Stimulated activated CD8-positive, alpha-beta memory T cell treated with anti-CD3 and anti-CD28 coated beads, Interleukin-7, amount 100 ng/mL, for 48 hours (primary cell): ENCODE measurements at regions not wholly inside any gene's neighbourhood (a gene's known extent, or its start where the extent isn't known, plus 50 kb on each side); places are given as distances from the start of the nearest gene placed in this dataset.
"Not testable (repeated sequence)": the region's sequence is repeated elsewhere in the genome, so short reads cannot be mapped to it uniquely, and the experiment has no call there.

ENCODE experiments used
- DNase-seq, 2 donors: peaks; one replicate each; pipeline ENCODE4 v3.0.0-alpha.2; 2020; ENCODE audit warnings: low read depth in 1 of 2; ENCODE audit errors: extremely low read depth in 1 of 2

GRCh38 chr2:187679454-187679853, 125.2 kb upstream of the TFPI start:
- DNase-seq, result no peak

GRCh38 chr2:187684174-187684573, 129.9 kb upstream of the TFPI start:
- DNase-seq, result no peak

- DNase-seq, result no peak
Measured at GRCh38 chr2:187686416-187687024, 132.3 kb upstream of the TFPI start.

GRCh38 chr2:187687585-187687984, 133.3 kb upstream of the TFPI start:
- DNase-seq, result no peak

DNA sequence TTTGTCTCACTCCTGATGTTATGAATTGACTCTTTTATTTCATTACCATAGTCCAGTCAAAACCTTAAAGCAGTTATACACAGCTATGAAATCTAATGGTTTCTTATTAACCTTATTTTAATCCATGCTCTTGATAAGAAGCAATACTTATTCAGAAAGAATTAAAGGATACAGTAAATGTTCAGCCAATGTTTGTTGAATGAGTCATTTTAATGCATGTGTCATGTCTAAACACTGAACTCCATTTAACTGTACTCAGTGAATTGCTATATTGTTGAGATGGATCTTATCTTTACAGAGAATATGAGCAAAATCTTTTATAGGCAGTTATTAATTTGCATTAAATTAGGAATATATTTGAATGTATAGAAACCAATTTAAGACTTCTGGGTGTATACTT, 135.1 kb upstream of the TFPI start:
- no peak for DNase-seq

GRCh38 chr2:187693923-187694322, 139.7 kb upstream of the TFPI start:
- DNase-seq, result no peak

DNA sequence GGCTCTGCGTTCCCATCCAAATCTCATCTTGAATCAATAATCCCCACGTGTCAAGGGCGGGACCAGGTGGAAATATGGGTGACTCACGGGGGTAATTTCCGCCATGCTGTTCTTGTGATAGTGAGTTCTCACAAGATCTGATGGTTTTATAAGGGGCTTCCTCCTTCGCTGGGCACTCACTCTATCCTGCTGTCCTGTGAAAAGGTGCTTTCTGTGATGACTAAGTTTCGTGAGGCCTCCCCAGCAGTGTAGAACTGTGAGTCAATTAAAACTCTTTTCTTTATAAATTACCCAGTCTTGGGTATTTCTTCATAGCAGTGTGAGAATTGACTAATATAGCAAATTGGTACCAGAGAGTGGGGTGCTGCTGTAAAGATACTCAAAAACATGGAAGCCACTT, 142.4 kb upstream of the TFPI start:
- DNase-seq, result not testable (repeated sequence)

DNA sequence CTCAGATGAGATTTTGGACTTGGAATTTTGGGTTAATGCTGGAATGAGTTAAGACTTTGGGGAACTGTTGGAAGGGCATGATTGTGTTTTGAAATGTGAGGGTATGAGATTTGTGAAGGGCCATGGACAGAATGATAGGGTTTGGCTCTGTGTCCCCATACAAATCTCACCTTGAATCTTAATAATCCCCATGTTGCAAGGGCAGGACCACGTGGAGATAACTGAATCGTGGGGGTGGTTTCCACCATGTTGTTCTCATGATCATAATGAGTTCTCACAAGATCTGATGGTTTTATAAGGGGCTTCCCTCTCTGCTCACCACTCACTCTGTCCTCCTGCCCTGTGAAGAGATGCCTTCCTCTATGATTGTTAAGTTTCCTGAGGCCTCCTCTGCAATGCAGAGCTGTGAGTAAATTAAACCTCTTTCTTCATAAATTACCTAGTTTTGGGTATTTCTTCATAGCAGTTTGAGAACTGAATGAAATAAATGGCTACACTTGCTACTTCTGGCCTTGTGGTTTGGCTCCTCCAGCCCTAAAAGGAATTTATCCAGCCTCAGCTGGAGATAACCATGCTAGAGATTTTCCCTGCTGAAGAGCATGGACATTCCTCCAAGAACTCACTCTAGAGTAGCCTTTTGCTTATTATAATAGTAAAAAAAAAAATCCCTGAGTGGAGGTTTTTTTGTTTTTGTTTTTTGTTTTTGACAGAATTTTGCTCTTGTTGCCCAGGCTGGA, 144.3 kb upstream of the TFPI start:
- no peak for DNase-seq

GRCh38 chr2:187702157-187702556, 147.9 kb upstream of the TFPI start:
- DNase-seq, result no peak

DNA sequence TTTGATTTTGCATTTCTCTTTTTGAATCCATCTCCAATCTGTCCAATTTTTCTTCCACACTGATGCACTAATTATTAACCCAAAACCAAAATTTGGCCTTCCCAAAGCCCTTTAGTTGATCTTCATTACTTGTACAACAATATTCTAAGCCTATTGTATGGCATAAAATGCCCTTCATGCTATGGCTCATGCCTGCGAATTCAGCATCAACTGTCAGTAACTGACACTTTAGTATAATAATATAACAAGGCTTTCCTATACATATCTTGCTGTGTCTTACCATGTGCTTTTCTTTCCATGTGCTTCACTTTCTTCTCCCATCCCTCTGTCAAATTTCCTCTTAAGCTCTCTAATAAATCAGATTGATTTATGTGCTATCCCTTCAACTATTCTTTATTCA, 154.0 kb upstream of the TFPI start:
- no peak for DNase-seq

GRCh38 chr2:187709065-187709464, 154.8 kb upstream of the TFPI start:
- no peak for DNase-seq

GRCh38 chr2:187710791-187711521, 156.7 kb upstream of the TFPI start:
- DNase-seq, result no peak

GRCh38 chr2:187715590-187715989, 161.4 kb upstream of the TFPI start:
- DNase-seq, result no peak

- DNase-seq, result no peak
Measured at GRCh38 chr2:187716301-187716700, 162.1 kb upstream of the TFPI start.

GRCh38 chr2:187718092-187718491, 163.9 kb upstream of the TFPI start:
- DNase-seq, result no peak

GRCh38 chr2:187719510-187719909, 165.3 kb upstream of the TFPI start:
- DNase-seq, result no peak

- no peak for DNase-seq
Measured at GRCh38 chr2:187748958-187749357, 194.7 kb upstream of the TFPI start.

DNA sequence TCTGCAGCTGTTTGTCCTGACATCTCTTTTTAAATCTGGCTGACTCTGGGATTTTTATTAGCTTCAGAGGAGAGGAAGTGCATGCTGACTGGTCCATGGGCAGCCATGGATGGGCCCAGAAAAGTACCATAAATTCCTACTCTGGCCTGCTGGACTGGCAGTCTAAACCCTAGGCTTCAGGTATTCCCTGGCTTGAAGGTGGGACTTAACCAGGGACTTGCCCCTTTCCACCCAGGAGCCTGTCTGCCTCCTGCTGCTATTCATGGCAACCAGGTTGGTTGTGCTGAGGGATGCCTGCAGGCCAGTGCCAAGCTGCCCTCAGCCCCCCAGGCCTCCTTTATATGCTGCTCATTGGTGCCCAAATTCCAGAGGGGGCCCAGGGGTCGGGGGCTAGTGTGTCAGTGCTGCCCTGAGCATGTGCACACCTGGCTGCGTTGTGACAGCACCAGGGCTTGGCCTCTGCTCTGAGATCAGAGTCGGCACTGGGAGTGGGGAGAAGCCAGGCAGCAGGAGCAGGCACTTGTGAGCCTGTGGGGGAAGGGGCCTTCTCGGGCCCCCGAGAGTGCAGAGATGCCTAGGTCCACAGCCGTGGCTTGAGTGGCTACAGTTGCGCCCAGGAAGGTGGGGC, 195.7 kb upstream of the TFPI start:
- DNase-seq, result no peak

- no peak for DNase-seq
Measured at GRCh38 chr2:187768995-187769394, 214.8 kb upstream of the TFPI start.

DNA sequence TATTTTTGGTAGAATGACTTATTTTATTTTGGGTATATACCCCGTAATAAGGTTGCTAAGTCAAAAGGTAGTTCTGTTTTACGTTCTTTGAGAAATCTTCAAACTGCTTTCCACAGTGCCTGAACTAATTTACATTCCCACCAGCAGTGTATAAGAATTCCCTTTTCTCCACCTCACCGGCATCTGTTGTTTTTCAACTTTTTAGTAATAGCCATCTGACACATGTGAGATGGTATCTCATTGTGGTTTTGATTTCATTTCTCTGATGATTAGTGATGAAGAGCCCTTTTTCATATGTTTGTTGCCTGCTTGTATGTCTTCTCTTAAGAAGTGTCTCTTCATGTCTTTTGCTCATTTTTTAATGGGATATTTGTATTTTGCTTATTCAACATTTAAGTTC, 215.2 kb upstream of the TFPI start:
- DNase-seq, result no peak

DNA sequence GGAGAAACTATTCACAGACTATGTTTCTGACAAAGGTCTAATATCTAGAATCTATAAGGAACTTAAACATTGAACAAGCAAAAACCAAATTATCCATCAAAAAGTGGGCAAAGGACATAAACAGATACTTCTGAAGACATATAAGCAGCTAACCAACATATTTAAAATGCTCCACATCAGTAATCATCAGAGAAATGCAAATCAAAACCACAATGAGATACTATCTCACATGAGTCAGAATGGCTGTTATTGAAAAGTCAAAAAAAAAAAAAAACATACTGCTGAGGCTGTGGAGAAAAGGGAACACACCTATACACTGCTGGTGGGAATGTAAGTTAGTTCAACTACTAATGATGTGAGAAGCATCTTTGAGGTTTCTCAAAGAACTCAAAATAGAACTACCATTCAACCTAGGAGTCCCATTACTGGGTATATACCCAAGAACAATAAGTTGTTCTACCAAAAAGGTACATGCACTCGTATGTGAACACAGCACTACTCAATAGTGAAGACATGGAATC, 220.4 kb upstream of the TFPI start:
- DNase-seq, result no peak
